GM06990 (cell line): ENCODE measurements at regions not wholly inside any gene's neighbourhood (a gene's known extent, or its start where the extent isn't known, plus 50 kb on each side); places are given as distances from the start of the nearest gene placed in this dataset.

Experiments used
- DNase-seq: peaks from one replicate; pipeline ENCODE4 v3.0.0-alpha.2; 2011; ENCODE audit not compliant: insufficient read length; ENCODE audit errors: extremely low read depth
- H3K27me3 ChIP-seq: replicated peaks from 2 replicates; pipeline ENCODE4 v1.6.0; 2011; ENCODE audit warnings: low read length; ENCODE audit not compliant: control insufficient read depth, insufficient read depth
- H3K36me3 ChIP-seq: 2 replicates; pipeline ENCODE4 v1.5.1; 2011; ENCODE audit warnings: low read length; ENCODE audit not compliant: control insufficient read depth, insufficient read depth
- H3K4me3 ChIP-seq: replicated peaks from 2 replicates; pipeline ENCODE4 v1.5.1; 2011; ENCODE audit warnings: low read depth, mild to moderate bottlenecking, control low read depth, low read length
- TF ChIP-seq, protein P1 (sequence below): IDR thresholded peaks from 2 replicates; pipeline ENCODE4 v1.5.1; 2011; ENCODE audit warnings: low read length, control low read depth, mild to moderate bottlenecking, inconsistent platforms; ENCODE audit not compliant: insufficient read depth, poor library complexity, severe bottlenecking

- Histone ChIP-seq H3K27me3 (no peaks in the 10 kb centered on the region), H3K4me3 (no peak overlapping the region), H3K36me3 (no peaks in the 10 kb centered on the region)
- no peak for DNase-seq
- TF ChIP-seq, protein P1, sequence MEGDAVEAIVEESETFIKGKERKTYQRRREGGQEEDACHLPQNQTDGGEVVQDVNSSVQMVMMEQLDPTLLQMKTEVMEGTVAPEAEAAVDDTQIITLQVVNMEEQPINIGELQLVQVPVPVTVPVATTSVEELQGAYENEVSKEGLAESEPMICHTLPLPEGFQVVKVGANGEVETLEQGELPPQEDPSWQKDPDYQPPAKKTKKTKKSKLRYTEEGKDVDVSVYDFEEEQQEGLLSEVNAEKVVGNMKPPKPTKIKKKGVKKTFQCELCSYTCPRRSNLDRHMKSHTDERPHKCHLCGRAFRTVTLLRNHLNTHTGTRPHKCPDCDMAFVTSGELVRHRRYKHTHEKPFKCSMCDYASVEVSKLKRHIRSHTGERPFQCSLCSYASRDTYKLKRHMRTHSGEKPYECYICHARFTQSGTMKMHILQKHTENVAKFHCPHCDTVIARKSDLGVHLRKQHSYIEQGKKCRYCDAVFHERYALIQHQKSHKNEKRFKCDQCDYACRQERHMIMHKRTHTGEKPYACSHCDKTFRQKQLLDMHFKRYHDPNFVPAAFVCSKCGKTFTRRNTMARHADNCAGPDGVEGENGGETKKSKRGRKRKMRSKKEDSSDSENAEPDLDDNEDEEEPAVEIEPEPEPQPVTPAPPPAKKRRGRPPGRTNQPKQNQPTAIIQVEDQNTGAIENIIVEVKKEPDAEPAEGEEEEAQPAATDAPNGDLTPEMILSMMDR = no peak
Measured at GRCh38 chr5:82738681-82739269, 338.4 kb downstream of the TMEM167A start.

DNA sequence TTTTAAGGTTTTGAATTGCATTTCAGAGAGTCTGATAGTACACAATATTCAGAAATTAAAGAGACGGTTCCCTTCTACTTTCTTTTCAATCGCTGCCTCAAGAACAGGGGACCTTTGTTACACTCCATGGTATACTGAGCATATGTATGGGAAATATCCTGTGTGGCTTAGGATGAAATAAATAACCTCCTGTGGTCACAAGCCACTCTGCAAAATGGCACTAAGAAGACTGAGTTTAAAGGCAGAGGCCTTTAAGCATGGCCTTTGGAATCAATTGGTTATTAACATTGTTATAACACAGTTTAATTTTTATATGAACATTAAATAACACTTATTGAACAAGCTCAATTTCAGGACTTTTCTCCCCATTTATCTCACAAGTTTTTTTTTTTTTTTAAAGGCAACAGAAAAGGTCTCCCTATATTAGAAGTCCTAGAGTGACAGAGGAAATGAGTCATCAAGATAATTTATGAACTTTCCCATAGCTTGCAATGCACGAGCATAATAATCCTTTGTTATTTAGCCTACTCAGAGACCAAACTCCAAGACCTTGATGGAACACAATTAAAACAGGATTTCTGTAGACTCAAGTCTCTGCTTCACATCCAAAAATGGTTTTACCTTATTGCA is 341.9 kb downstream of the TMEM167A start:
- Histone ChIP-seq H3K4me3 (no peak overlapping the region), H3K36me3 (no peaks in the 10 kb centered on the region), H3K27me3 (no peaks in the 10 kb centered on the region)
- TF ChIP-seq, protein P1 = no peak
- DNase-seq = no peak

- Histone ChIP-seq H3K27me3 (no peaks in the 10 kb centered on the region), H3K4me3 (no peak overlapping the region), H3K36me3 (no peaks in the 10 kb centered on the region)
- TF ChIP-seq, protein P1 = no peak
- no peak for DNase-seq
Measured at GRCh38 chr5:82734347-82734746, 342.8 kb downstream of the TMEM167A start.

GRCh38 chr5:82730913-82731312 is 346.3 kb downstream of the TMEM167A start:
- no peak for DNase-seq
- TF ChIP-seq, protein P1 = no peak
- H3K36me3 ChIP-seq = no peaks in the 10 kb centered on the region
- H3K4me3 ChIP-seq = no peak overlapping the region
- no peaks in the 10 kb centered on the region for H3K27me3 ChIP-seq

DNA sequence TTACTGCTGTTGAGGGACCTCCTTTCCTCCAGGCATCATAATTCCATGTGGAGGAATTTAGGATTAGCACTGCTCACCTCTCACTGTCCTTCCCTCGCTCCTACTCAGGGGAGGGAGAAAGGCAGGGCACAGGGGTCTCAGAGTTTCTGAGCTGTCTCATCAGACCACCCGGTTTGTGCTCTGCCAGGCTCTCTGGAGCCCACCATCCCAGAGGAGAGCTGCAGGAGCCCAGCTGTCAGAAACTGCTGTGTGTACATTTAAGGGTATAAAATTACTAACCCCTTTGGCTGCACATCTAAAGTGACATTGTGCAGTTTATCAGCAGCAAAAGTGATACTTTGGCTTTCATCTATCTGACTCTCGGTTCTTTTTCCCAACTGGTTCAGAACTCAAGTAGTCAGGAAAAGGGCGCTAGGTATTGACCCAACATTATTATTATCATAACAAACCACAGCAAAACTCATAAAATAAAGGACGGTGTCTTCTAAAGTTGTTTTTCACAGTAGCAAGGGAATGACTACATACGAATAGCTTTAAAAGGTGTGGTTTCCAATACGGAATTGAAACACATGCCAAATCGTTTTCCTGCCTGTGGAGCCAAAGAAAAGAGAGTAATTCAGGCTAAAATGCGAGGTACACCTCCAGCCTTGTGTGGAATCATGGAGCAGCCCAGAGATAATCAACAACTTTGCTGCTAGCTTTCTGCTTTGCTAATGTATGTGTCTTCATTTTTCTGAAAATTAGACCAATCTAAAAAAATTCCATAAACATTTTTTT is 348.1 kb downstream of the TMEM167A start:
- TF ChIP-seq, protein P1 = no peak
- H3K36me3 ChIP-seq = no peaks in the 10 kb centered on the region
- DNase-seq = no peak
- no peak overlapping the region for H3K4me3 ChIP-seq
- H3K27me3 ChIP-seq = no peaks in the 10 kb centered on the region
